Esophagus mucosa (tissue), 1 donor: ENCODE measurements at regions not wholly inside any gene's neighbourhood (a gene's known extent, or its start where the extent isn't known, plus 50 kb on each side); places are given as distances from the start of the nearest gene placed in this dataset.

Experiments used
- ATAC-seq: fragments of 200-7000 bp; cut with Tn5 transposase; one replicate; pipeline ENCODE4 v1.9.1; 2020
- donor health status: DM: yes; HTN: yes; CAD: no.

GRCh38 chr19:16000024-16000663 lies 51.3 kb downstream of the OR10H4 start:
- ATAC-seq: no peak

GRCh38 chr19:16001481-16002312 lies 52.9 kb downstream of the OR10H4 start:
- ATAC-seq: peak; percentile 49

GRCh38 chr19:16002406-16003384 lies 53.9 kb downstream of the OR10H4 start:
- ATAC-seq: no peak

- no peak for ATAC-seq
Observed at GRCh38 chr19:16003391-16003790, 54.6 kb downstream of the OR10H4 start.

GRCh38 chr19:16005925-16006324 lies 57.1 kb downstream of the OR10H4 start:
- no peak for ATAC-seq

GRCh38 chr19:16012552-16012951 lies 63.7 kb upstream of the TPM4 start:
- ATAC-seq: no peak

- no peak for ATAC-seq
Observed at GRCh38 chr19:16013181-16013850, 63.0 kb upstream of the TPM4 start.

GRCh38 chr19:16013851-16014840 lies 62.1 kb upstream of the TPM4 start:
- no peak for ATAC-seq

- ATAC-seq: no peak
Observed at GRCh38 chr19:16014923-16015804, 61.1 kb upstream of the TPM4 start.

GRCh38 chr19:16015805-16016173 lies 60.5 kb upstream of the TPM4 start:
- no peak for ATAC-seq

GRCh38 chr19:16016226-16017137 lies 59.8 kb upstream of the TPM4 start:
- ATAC-seq: no peak

- no peak for ATAC-seq
Observed at GRCh38 chr19:16017138-16017490, 59.2 kb upstream of the TPM4 start.

GRCh38 chr19:16018106-16018755 lies 58.1 kb upstream of the TPM4 start:
- no peak for ATAC-seq

GRCh38 chr19:16018801-16019551 lies 57.3 kb upstream of the TPM4 start:
- no peak for ATAC-seq

- ATAC-seq: no peak
Observed at GRCh38 chr19:16019691-16020448, 56.4 kb upstream of the TPM4 start.

GRCh38 chr19:16021796-16022195 lies 54.5 kb upstream of the TPM4 start:
- no peak for ATAC-seq

GRCh38 chr19:16022251-16022650 lies 54.0 kb upstream of the TPM4 start:
- ATAC-seq: no peak
